NCI-H1694 treated with DMSO at 0.1 percent for 48 hours (cell line): ENCODE measurements at regions not wholly inside any gene's neighbourhood (a gene's known extent, or its start where the extent isn't known, plus 50 kb on each side); places are given as distances from the start of the nearest gene placed in this dataset.

Source experiments
- DNase-seq: peaks from one replicate; lab custom pipeline; 2025; lab: John Stamatoyannopoulos, UW

GRCh38 chr1:29836651-29837646, 600.6 kb downstream of the PTPRU start:
- no peak for DNase-seq

DNA sequence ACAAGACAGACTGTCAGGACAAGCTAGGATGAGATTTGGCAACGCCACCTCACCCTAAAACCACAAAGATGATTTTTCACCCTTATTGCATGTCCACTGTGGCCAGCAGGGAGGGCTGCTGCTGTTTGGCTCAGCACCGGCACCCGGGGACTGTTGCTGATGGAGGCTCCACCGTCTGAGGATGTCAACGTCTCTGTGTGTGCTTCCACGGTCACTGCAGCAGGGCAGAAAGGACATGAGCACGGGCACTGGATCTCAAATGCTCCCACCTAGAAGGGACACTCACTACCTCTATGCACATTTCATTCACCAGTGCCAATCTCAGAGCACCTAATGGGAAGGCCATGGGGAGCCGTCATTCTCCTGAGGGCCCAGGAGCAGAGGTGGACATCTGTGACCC, 599.6 kb downstream of the PTPRU start:
- no peak for DNase-seq

GRCh38 chr1:29835406-29835805, 599.1 kb downstream of the PTPRU start:
- no peak for DNase-seq

DNA sequence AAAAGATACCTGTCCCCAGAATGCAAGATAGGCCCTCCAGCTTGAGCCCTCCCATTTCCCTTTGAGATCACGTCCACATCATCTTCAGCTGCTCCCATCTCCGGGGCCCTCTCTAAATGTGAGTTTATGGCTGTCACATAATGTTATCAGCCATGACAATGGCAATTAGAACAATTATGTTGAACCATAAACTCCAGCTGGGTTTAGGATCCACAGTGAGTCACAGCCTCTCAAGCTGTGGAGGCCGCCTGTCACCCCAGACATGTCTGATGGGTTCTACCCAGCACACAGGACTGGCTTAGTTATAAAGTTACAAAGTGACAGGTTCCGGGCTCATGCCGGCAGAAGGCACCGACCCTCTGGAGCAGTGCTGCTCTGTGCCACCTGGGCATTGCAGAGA, 597.3 kb downstream of the PTPRU start:
- DNase-seq, result no peak

DNA sequence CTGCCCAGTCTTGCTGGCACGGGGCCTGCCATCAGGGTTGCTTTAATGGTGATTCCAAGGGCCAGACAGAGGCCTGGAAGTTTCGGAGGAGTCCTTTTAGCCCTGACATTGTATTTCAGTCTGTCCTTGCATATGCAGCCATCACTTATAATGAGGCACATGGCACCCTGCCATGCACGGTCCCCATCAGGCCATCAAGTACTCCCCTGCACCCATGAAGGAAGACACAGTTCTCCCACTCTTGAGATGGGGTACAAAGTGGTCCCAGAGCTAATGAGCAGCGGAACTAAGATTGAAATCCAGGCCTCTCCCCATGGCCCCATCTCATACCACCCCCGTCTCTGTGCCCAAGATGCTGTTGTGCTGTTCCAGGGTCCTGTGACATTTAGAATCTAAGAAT, 596.6 kb downstream of the PTPRU start:
- no peak for DNase-seq

- DNase-seq, result no peak
Observed at GRCh38 chr1:29832471-29832870, 596.1 kb downstream of the PTPRU start.

GRCh38 chr1:29831500-29832117, 595.3 kb downstream of the PTPRU start:
- DNase-seq, result no peak

- DNase-seq, result no peak
Observed at GRCh38 chr1:29830916-29831315, 594.6 kb downstream of the PTPRU start.

GRCh38 chr1:29830383-29830782, 594.1 kb downstream of the PTPRU start:
- no peak for DNase-seq

DNA sequence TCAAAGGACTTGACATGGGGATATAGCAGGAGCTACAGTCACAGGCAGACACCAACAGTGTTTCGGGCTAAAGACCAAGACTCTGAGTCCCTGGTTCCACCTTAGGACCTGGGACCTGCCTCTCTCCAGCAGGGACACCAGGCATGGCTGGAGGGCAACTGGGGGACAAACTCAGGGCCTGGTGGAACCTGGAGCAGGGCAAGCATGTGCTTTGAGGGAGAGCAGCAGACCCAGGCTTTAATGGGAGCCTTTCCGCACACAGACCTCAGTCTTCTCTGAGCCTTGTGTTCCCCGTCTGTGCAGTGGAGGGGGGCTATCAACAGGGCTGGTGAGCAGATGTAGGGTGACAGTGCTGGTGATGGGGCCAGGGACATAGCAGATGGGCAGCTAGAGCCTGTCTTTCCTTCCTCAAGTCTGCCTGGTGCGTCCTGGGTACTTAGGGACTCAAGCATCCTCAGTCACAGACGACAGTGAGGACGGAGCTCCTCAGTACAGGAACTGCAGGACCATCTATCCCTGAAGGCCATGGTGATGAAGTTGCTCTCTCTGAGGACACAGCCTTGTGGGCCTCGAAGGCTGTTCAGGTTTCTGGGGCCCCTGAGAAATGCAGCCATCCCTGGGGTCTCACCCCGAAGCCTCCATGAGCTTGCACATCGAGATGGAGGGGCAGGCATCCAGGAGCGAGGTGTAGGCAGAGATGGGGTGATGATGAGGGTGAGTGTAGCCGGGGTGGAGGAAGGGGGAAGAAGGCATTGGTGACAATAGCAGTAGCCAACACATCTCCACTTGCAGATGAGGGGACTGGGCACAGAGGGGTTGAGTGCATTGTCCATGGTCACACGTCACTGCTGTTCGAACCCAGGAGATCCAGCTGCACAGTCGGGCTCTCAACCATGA, 593.4 kb downstream of the PTPRU start:
- no peak for DNase-seq

DNA sequence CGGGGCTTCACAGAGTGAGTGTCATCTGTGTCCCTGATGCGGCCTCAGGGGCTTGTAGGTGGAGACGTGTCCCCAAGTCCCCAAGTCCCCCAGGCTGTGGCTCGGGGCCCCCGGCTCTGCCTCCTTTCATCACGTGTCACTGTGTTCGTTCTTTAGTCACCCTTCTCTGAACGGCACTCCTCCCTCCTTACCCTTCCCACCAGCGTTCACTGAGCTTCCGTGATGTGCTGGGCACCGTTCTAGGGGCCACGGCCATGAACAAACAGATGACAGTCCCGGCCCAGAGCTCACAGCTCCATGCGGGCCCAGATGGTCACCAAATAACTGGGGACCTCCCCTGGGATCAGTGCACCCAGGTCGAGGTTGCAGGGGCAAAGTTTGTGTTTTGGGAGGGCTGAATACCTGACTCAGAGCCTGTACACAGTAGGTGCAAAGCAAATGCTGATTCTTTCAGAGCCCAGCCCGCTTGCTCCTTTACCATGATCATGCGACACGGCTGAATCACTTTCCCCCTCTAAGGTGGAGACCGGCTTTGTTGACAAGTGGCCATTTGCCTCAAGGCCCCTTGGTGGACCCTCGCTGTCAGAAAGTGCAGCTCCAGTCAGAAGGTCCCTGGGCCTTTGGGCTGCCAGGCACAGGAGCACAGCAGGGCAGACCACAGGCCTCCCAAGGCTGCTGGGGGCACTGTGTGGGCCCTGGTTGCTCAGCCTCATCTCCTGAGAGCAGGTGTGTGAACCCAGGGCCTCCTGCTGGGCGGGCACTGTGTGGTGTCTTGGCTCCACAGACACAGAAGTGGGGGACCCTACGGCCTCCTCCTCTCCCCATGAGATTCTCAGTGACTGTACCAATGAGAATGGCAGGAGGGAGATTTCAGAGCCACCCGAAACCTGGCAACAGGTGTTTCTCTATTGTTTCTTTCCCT, 592.5 kb downstream of the PTPRU start:
- DNase-seq, result no peak

GRCh38 chr1:29827801-29828525, 591.6 kb downstream of the PTPRU start:
- DNase-seq, result no peak

GRCh38 chr1:29827237-29827750, 591.0 kb downstream of the PTPRU start:
- DNase-seq, result no peak

DNA sequence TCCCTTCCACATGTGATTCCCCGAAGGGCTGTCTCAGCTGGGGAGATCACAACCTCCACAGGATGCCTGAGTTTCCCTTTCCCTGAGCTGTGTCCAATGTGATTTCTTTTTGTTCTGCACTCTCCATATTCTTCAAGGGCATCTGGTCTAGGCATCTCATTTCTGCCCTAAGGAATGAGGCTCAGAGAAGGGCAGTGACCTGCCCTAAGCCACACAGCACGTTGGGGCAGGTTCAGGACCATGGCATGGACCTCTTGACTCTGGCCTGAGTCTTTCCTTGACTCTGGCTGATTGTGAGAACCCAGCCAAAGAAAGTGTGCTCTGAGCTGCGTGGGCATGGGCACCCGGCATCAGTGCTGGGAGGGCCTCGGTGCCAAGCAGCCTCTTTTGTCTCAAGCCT, 590.3 kb downstream of the PTPRU start:
- no peak for DNase-seq

DNA sequence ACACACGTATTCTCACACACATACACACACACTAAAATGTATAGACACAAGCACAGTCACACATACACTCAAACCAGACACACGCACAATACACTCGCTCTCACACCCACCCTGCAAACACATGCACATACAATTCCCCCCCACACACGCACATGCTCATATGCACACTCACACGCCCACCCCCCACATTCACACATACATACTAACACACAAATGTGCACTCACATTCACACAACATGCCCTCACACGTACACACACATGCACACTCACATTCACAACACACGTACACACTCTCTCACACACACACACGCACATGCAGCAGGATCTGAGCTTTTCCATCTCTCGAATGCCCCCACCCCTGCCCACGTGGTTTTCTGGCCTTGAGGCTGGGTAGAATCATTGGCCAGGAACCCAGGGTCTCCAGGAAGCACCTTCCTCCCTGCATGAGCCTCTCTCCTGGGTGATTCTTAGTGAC, 589.7 kb downstream of the PTPRU start:
- no peak for DNase-seq

DNA sequence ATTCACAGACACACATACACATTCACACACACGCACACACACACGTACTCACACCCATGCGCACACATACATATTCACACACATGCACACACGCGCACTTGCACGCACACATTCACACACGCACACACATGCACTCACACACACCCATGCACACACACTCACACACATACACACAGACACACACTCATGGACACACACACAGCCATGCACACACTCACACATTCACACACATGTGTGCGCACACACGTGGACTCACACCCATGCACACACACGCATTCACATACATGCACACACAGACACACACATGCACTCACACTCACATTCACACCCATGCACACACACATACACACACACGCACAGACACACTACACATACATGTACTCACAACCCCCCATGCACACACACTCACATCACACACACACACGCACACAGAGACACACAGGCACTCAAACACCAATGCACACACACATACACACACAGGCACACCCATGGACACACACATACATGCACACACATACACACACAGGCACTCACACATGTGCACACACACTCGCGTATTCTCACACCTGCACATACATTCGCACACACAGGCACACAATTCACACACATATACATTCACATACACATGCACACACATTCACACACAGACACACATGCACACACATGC, 589.1 kb downstream of the PTPRU start:
- no peak for DNase-seq

- no peak for DNase-seq
Observed at GRCh38 chr1:29824511-29825273, 588.4 kb downstream of the PTPRU start.

- no peak for DNase-seq
Observed at GRCh38 chr1:29824025-29824424, 587.7 kb downstream of the PTPRU start.

- no peak for DNase-seq
Observed at GRCh38 chr1:29823561-29823960, 587.2 kb downstream of the PTPRU start.
